Suprapubic skin (tissue), 3 donors: ENCODE measurements at regions not wholly inside any gene's neighbourhood (a gene's known extent, or its start where the extent isn't known, plus 50 kb on each side); places are given as distances from the start of the nearest gene placed in this dataset.

Experiments
- CTCF ChIP-seq, 2 donors: fragments of 200-600 bp in 1 of 2; fragments of 450-650 bp in 1 of 2; sonication (generic) in 1 of 2; IDR thresholded peaks; one replicate each; pipeline ENCODE4 v1.5.1; 2016 to 2019; ENCODE audit warnings: antibody characterized with exemption in 2 of 2, mild to moderate bottlenecking in 1 of 2, moderate library complexity in 1 of 2
- POLR2AphosphoS5 ChIP-seq, 3 donors: sonication (generic); formaldehyde crosslinking; IDR thresholded peaks; one replicate each; pipeline ENCODE4 v1.6.1; 2017; ENCODE audit warnings: antibody characterized with exemption in 3 of 3

- TF ChIP-seq CTCF (IDR thresholded peaks at IDR 0.05) (no peak), POLR2AphosphoS5 (IDR thresholded peaks at IDR 0.05) (no peak)
These were observed 84.6 kb upstream of the NEK7 start for GRCh38 chr1:198072177-198072576.
